ENCODE measurements at regions not wholly inside any gene's neighbourhood (a gene's known extent, or its start where the extent isn't known, plus 50 kb on each side); places are given as distances from the start of the nearest gene placed in this dataset.

GRCh38 chr10:117728087-117728486 lies 185.5 kb downstream of the EMX2 start:
- no peak for DNase-seq
- no peak overlapping the region for H3K4me3 ChIP-seq (ENCODE audit: insufficient read depth, low read depth, low read length)
- H3K36me3 ChIP-seq (replicated peaks; ENCODE audit: control insufficient read depth, insufficient read depth, low read length): no peaks in the 10 kb centered on the region
- no peaks in the 10 kb centered on the region for H3K27me3 ChIP-seq (ENCODE audit: control insufficient read depth, insufficient read depth, low read length)

- no peak for DNase-seq
- H3K27me3 ChIP-seq (ENCODE audit: control insufficient read depth, insufficient read depth, low read length): no peaks in the 10 kb centered on the region; the same call in 1 of the 2 replicates
- no peak overlapping the region for H3K4me3 ChIP-seq (ENCODE audit: insufficient read depth, low read depth, low read length)
- no peaks in the 10 kb centered on the region for H3K36me3 ChIP-seq (replicated peaks; ENCODE audit: control insufficient read depth, insufficient read depth, low read length)
These were observed 186.6 kb downstream of the EMX2 start for GRCh38 chr10:117729156-117729555.

- Histone ChIP-seq H3K27me3 (ENCODE audit: control insufficient read depth, insufficient read depth, low read length) (peaks cover 15% of the 10 kb centered on the region; the same call in 1 of the 2 replicates), H3K4me3 (ENCODE audit: insufficient read depth, low read depth, low read length) (no peak overlapping the region), H3K36me3 (replicated peaks; ENCODE audit: control insufficient read depth, insufficient read depth, low read length) (no peaks in the 10 kb centered on the region)
- no peak for DNase-seq
These were observed 188.7 kb downstream of the EMX2 start for GRCh38 chr10:117731121-117731791.

- H3K27me3 ChIP-seq (ENCODE audit: control insufficient read depth, insufficient read depth, low read length): peaks cover 20% of the 10 kb centered on the region
- H3K36me3 ChIP-seq (replicated peaks; ENCODE audit: control insufficient read depth, insufficient read depth, low read length): no peaks in the 10 kb centered on the region
- peak overlapping the region; percentile 41; the same call in 1 of the 2 replicates for H3K4me3 ChIP-seq (ENCODE audit: insufficient read depth, low read depth, low read length)
- peak; percentile 67 for DNase-seq
These were observed 192.3 kb downstream of the EMX2 start for GRCh38 chr10:117734731-117735405.

GRCh38 chr10:117736655-117737054 lies 194.1 kb downstream of the EMX2 start:
- Histone ChIP-seq H3K4me3 (ENCODE audit: insufficient read depth, low read depth, low read length) (no peak overlapping the region), H3K36me3 (replicated peaks; ENCODE audit: control insufficient read depth, insufficient read depth, low read length) (no peaks in the 10 kb centered on the region), H3K27me3 (ENCODE audit: control insufficient read depth, insufficient read depth, low read length) (peaks cover 20% of the 10 kb centered on the region)
- DNase-seq: no peak

GRCh38 chr10:117740088-117740487 lies 197.5 kb downstream of the EMX2 start:
- DNase-seq: no peak
- H3K27me3 ChIP-seq (ENCODE audit: control insufficient read depth, insufficient read depth, low read length): peaks cover 16% of the 10 kb centered on the region

GRCh38 chr10:117740691-117741222 lies 198.2 kb downstream of the EMX2 start:
- DNase-seq: no peak
- Histone ChIP-seq H3K36me3 (replicated peaks; ENCODE audit: control insufficient read depth, insufficient read depth, low read length) (no peaks in the 10 kb centered on the region), H3K4me3 (ENCODE audit: insufficient read depth, low read depth, low read length) (no peak overlapping the region), H3K27me3 (ENCODE audit: control insufficient read depth, insufficient read depth, low read length) (peaks cover 9% of the 10 kb centered on the region)

More at GRCh38 chr10:117740088-117740487, 197.5 kb downstream of the EMX2 start:
- no peak overlapping the region for H3K4me3 ChIP-seq (ENCODE audit: insufficient read depth, low read depth, low read length)
- H3K36me3 ChIP-seq (replicated peaks; ENCODE audit: control insufficient read depth, insufficient read depth, low read length): no peaks in the 10 kb centered on the region

- H3K36me3 ChIP-seq (replicated peaks; ENCODE audit: control insufficient read depth, insufficient read depth, low read length): no peaks in the 10 kb centered on the region
- no peak overlapping the region for H3K4me3 ChIP-seq (ENCODE audit: insufficient read depth, low read depth, low read length)
- peaks cover 3% of the 10 kb centered on the region for H3K27me3 ChIP-seq (ENCODE audit: control insufficient read depth, insufficient read depth, low read length)
- DNase-seq: peak; percentile 23
These were observed 199.0 kb downstream of the EMX2 start for GRCh38 chr10:117741524-117741923.

GRCh38 chr10:117743509-117743908 lies 201.0 kb downstream of the EMX2 start:
- no peaks in the 10 kb centered on the region for H3K27me3 ChIP-seq (ENCODE audit: control insufficient read depth, insufficient read depth, low read length)
- H3K4me3 ChIP-seq (ENCODE audit: insufficient read depth, low read depth, low read length): no peak overlapping the region
- H3K36me3 ChIP-seq (replicated peaks; ENCODE audit: control insufficient read depth, insufficient read depth, low read length): no peaks in the 10 kb centered on the region
- DNase-seq: no peak

GRCh38 chr10:117745301-117745700 lies 202.8 kb downstream of the EMX2 start:
- no peak for DNase-seq

GRCh38 chr10:117746541-117747448 lies 204.2 kb downstream of the EMX2 start:
- Histone ChIP-seq H3K36me3 (replicated peaks; ENCODE audit: control insufficient read depth, insufficient read depth, low read length) (no peaks in the 10 kb centered on the region), H3K4me3 (ENCODE audit: insufficient read depth, low read depth, low read length) (no peak overlapping the region), H3K27me3 (ENCODE audit: control insufficient read depth, insufficient read depth, low read length) (no peaks in the 10 kb centered on the region)
- no peak for DNase-seq

More at GRCh38 chr10:117745301-117745700, 202.8 kb downstream of the EMX2 start:
- no peak overlapping the region for H3K4me3 ChIP-seq (ENCODE audit: insufficient read depth, low read depth, low read length)
- H3K27me3 ChIP-seq (ENCODE audit: control insufficient read depth, insufficient read depth, low read length): no peaks in the 10 kb centered on the region
- no peaks in the 10 kb centered on the region for H3K36me3 ChIP-seq (replicated peaks; ENCODE audit: control insufficient read depth, insufficient read depth, low read length)

- no peak overlapping the region for H3K4me3 ChIP-seq (ENCODE audit: insufficient read depth, low read depth, low read length)
- no peaks in the 10 kb centered on the region for H3K36me3 ChIP-seq (replicated peaks; ENCODE audit: control insufficient read depth, insufficient read depth, low read length)
- no peaks in the 10 kb centered on the region for H3K27me3 ChIP-seq (ENCODE audit: control insufficient read depth, insufficient read depth, low read length)
- no peak for DNase-seq
These were observed 205.1 kb downstream of the EMX2 start for GRCh38 chr10:117747636-117748035.

- Histone ChIP-seq H3K36me3 (replicated peaks; ENCODE audit: control insufficient read depth, insufficient read depth, low read length) (no peaks in the 10 kb centered on the region), H3K27me3 (ENCODE audit: control insufficient read depth, insufficient read depth, low read length) (no peaks in the 10 kb centered on the region), H3K4me3 (ENCODE audit: insufficient read depth, low read depth, low read length) (no peak overlapping the region)
- no peak for DNase-seq
These were observed 205.5 kb downstream of the EMX2 start for GRCh38 chr10:117748058-117748457.

GRCh38 chr10:117750616-117751015 lies 208.1 kb downstream of the EMX2 start:
- H3K27me3 ChIP-seq (ENCODE audit: control insufficient read depth, insufficient read depth, low read length): no peaks in the 10 kb centered on the region
- no peak overlapping the region for H3K4me3 ChIP-seq (ENCODE audit: insufficient read depth, low read depth, low read length)
- no peak for DNase-seq

More at GRCh38 chr10:117750616-117751015, 208.1 kb downstream of the EMX2 start:
- H3K36me3 ChIP-seq (replicated peaks; ENCODE audit: control insufficient read depth, insufficient read depth, low read length): no peaks in the 10 kb centered on the region

Data from H7 (cell line).